SK-N-SH (cell line): ENCODE measurements at regions not wholly inside any gene's neighbourhood (a gene's known extent, or its start where the extent isn't known, plus 50 kb on each side); places are given as distances from the start of the nearest gene placed in this dataset.

Experiments
- CTCF ChIA-PET: fragments of 300-600, 350-600 bp; formaldehyde crosslinking; extraction: SDS; loops from one replicate; lab custom pipeline; 2021; lab: Yijun Ruan, JAX
- POLR2A ChIA-PET: fragments of 350-600 bp; sonication (Branson Sonifier 250); formaldehyde crosslinking; extraction: SDS; loops from one replicate; lab custom pipeline; 2020; ENCODE audit warnings: antibody characterized with exemption, inconsistent platforms; lab: Yijun Ruan, JAX
- DNase-seq: peaks from one replicate; pipeline ENCODE4 v3.0.0; 2012
- H2AFZ ChIP-seq: fragments of 200-600 bp; sonication (generic); 2 replicates; pipeline ENCODE4 v1.8.1; 2016; ENCODE audit warnings: antibody characterized with exemption, mild to moderate bottlenecking, low read depth
- H3F3A ChIP-seq: fragments of 200-600 bp; sonication (generic); replicated peaks from 2 replicates; pipeline ENCODE3; 2016; ENCODE audit warnings: antibody characterized with exemption, mild to moderate bottlenecking; ENCODE audit not compliant: insufficient read depth
- H3K27ac ChIP-seq, 2 experiments: fragments of 200-500 bp in 1 of 2; fragments of 200-600 bp in 1 of 2; sonication (Bioruptor generic) in 1 of 2; sonication (generic), shearing (Covaris generic) in 1 of 2; 2 replicates each; pipeline versions ENCODE4 v1.5.1 to v1.6.1; 2014 to 2016; ENCODE audit warnings: low read depth in 2 of 2, inconsistent platforms in 1 of 2, low read length in 1 of 2, mild to moderate bottlenecking in 1 of 2, mixed read lengths in 1 of 2
- H3K27me3 ChIP-seq: fragments of 200-600 bp; sonication (generic), shearing (Covaris generic); 2 replicates; pipeline ENCODE4 v1.6.1; 2016; ENCODE audit warnings: mixed run types; ENCODE audit not compliant: insufficient read depth
- H3K36me3 ChIP-seq, 2 experiments: fragments of 200-500 bp in 1 of 2; fragments of 200-600 bp in 1 of 2; sonication (Bioruptor generic) in 1 of 2; sonication (generic) in 1 of 2; replicated peaks in 1 of 2; 2 replicates each; pipeline versions ENCODE3 to v1.5.1; 2014 to 2016; ENCODE audit warnings: low read length in 1 of 2, mild to moderate bottlenecking in 1 of 2; ENCODE audit not compliant: insufficient read depth in 2 of 2, control insufficient read depth in 1 of 2
- H3K4me1 ChIP-seq, 2 experiments: fragments of 200-500 bp in 1 of 2; fragments of 200-600 bp in 1 of 2; sonication (Bioruptor generic) in 1 of 2; sonication (generic), shearing (Covaris generic) in 1 of 2; 2 replicates each; pipeline versions ENCODE4 v1.5.1 to v1.6.1; 2014 to 2016; ENCODE audit warnings: low read depth in 1 of 2, low read length in 1 of 2, mixed run types in 1 of 2; ENCODE audit not compliant: insufficient read depth in 2 of 2, control insufficient read depth in 1 of 2
- H3K4me2 ChIP-seq: fragments of 200-600 bp; sonication (generic), shearing (Covaris generic); 2 replicates; pipeline ENCODE4 v1.6.1; 2017; ENCODE audit warnings: mixed run types
- H3K4me3 ChIP-seq, 2 experiments: fragments of 200-500 bp in 1 of 2; fragments of 200-600 bp in 1 of 2; sonication (Bioruptor generic) in 1 of 2; sonication (generic), shearing (Covaris generic) in 1 of 2; 2 replicates each; pipeline versions ENCODE4 v1.5.1 to v1.8.1; 2014 to 2016; ENCODE audit warnings: low read depth in 2 of 2, inconsistent platforms in 1 of 2, low read length in 1 of 2, mild to moderate bottlenecking in 1 of 2, mixed read lengths in 1 of 2, moderate library complexity in 1 of 2
- H3K79me2 ChIP-seq: fragments of 200-600 bp; sonication (generic); 2 replicates; pipeline ENCODE4 v1.8.1; 2017; ENCODE audit warnings: mild to moderate bottlenecking; ENCODE audit not compliant: insufficient read depth
- H3K9ac ChIP-seq: fragments of 200-600 bp; sonication (generic); 2 replicates; pipeline ENCODE4 v1.6.1; 2017; ENCODE audit warnings: mixed run types
- H3K9me2 ChIP-seq: fragments of 200-600 bp; sonication (generic); 2 replicates; pipeline ENCODE4 v1.6.1; 2017; ENCODE audit warnings: mixed run types
- H3K9me3 ChIP-seq: fragments of 200-600 bp; sonication (generic); 2 replicates; pipeline ENCODE4 v1.6.1; 2017; ENCODE audit warnings: mixed run types, mild to moderate bottlenecking, moderate library complexity
- H4K20me1 ChIP-seq: fragments of 200-600 bp; sonication (generic); 2 replicates; pipeline ENCODE4 v1.6.1; 2017; ENCODE audit warnings: mild to moderate bottlenecking, mixed run types; ENCODE audit not compliant: insufficient read depth
- CHD2 ChIP-seq: fragments of 150-350 bp; IDR thresholded peaks from 2 replicates; pipeline ENCODE4 v1.6.1; 2018; ENCODE audit warnings: low read length; ENCODE audit not compliant: partially characterized antibody
- ELF1 ChIP-seq: IDR thresholded peaks from 2 replicates; pipeline ENCODE4 v1.4.0; 2012
- FOXJ3 ChIP-seq: sonication (generic); formaldehyde crosslinking; IDR thresholded peaks from 2 replicates; pipeline ENCODE4 v1.5.1; 2020; ENCODE audit warnings: mild to moderate bottlenecking, missing genetic modification reagents
- GABPA ChIP-seq: IDR thresholded peaks from 2 replicates; pipeline ENCODE4 v1.4.0; 2012; ENCODE audit warnings: low read depth, mild to moderate bottlenecking
- IRF3 ChIP-seq: fragments of 150-350 bp; IDR thresholded peaks from 2 replicates; pipeline ENCODE4 v1.6.1; 2016; ENCODE audit warnings: mild to moderate bottlenecking, low read depth, low read length
- JUND ChIP-seq: IDR thresholded peaks from 2 replicates; pipeline ENCODE4 v1.4.0; 2012
- MAX ChIP-seq: IDR thresholded peaks from 2 replicates; pipeline ENCODE4 v1.4.0; 2012; ENCODE audit warnings: low read depth
- MEF2A ChIP-seq: IDR thresholded peaks from 2 replicates; pipeline ENCODE4 v1.4.0; 2012; ENCODE audit warnings: low read depth, borderline replicate concordance
- MXI1 ChIP-seq: IDR thresholded peaks from 2 replicates; pipeline ENCODE4 v1.6.1; 2012; ENCODE audit warnings: mild to moderate bottlenecking, low read depth, low read length, improper control_type of control experiment
- NRF1 ChIP-seq: IDR thresholded peaks from 2 replicates; pipeline ENCODE4 v1.6.1; 2012; ENCODE audit warnings: low read depth, mild to moderate bottlenecking, low read length
- RFX5 ChIP-seq: IDR thresholded peaks from 2 replicates; pipeline ENCODE4 v1.6.1; 2012; ENCODE audit warnings: mild to moderate bottlenecking, improper control_type of control experiment, low read length
- TAF1 ChIP-seq: IDR thresholded peaks from 2 replicates; pipeline ENCODE4 v1.6.1; 2012; ENCODE audit warnings: low read depth, mild to moderate bottlenecking, low read length, moderate library complexity, borderline replicate concordance
- TCF12 ChIP-seq: IDR thresholded peaks from 2 replicates; pipeline ENCODE4 v1.4.0; 2012
- TEAD4 ChIP-seq: IDR thresholded peaks from 2 replicates; pipeline ENCODE4 v1.4.0; 2012; ENCODE audit warnings: mild to moderate bottlenecking, borderline replicate concordance; ENCODE audit not compliant: insufficient read depth
- YY1 ChIP-seq: IDR thresholded peaks from 2 replicates; pipeline ENCODE4 v1.4.0; 2012; ENCODE audit warnings: low read depth, mild to moderate bottlenecking
- ZBTB33 ChIP-seq: IDR thresholded peaks from 2 replicates; pipeline ENCODE4 v1.4.0; 2012; ENCODE audit warnings: low read depth, borderline replicate concordance
- WGBS: methylation state at CpG from one replicate; pipeline ENCODE4 v1.1.6; 2017; ENCODE audit warnings: low lambda C conversion rate; 5-methylcytosine and 5-hydroxymethylcytosine counted together
- TF ChIP-seq, protein P1 (sequence below): fragments of 200-600 bp; sonication (generic); IDR thresholded peaks from 2 replicates; pipeline ENCODE4 v1.6.1; 2017; ENCODE audit warnings: antibody characterized with exemption, mild to moderate bottlenecking, moderate library complexity
- TF ChIP-seq, protein P2 (sequence below): IDR thresholded peaks from 2 replicates; pipeline ENCODE4; 2012
- TF ChIP-seq, protein P3 (sequence below): fragments of 150-350 bp; IDR thresholded peaks from 2 replicates; pipeline ENCODE4 v1.6.1; 2017; ENCODE audit warnings: antibody characterized with exemption, low read length, low read depth, borderline replicate concordance

- TF ChIP-seq MXI1 (no peak), ZBTB33 (no peak), TCF12 (no peak), MAX (no peak), CHD2 (no peak), MEF2A (no peak), ELF1 (no peak), FOXJ3 (no peak), TEAD4 (no peak), GABPA (no peak)
- TF ChIP-seq, protein P1, sequence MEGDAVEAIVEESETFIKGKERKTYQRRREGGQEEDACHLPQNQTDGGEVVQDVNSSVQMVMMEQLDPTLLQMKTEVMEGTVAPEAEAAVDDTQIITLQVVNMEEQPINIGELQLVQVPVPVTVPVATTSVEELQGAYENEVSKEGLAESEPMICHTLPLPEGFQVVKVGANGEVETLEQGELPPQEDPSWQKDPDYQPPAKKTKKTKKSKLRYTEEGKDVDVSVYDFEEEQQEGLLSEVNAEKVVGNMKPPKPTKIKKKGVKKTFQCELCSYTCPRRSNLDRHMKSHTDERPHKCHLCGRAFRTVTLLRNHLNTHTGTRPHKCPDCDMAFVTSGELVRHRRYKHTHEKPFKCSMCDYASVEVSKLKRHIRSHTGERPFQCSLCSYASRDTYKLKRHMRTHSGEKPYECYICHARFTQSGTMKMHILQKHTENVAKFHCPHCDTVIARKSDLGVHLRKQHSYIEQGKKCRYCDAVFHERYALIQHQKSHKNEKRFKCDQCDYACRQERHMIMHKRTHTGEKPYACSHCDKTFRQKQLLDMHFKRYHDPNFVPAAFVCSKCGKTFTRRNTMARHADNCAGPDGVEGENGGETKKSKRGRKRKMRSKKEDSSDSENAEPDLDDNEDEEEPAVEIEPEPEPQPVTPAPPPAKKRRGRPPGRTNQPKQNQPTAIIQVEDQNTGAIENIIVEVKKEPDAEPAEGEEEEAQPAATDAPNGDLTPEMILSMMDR = no peak
- TF ChIP-seq, protein P2, sequence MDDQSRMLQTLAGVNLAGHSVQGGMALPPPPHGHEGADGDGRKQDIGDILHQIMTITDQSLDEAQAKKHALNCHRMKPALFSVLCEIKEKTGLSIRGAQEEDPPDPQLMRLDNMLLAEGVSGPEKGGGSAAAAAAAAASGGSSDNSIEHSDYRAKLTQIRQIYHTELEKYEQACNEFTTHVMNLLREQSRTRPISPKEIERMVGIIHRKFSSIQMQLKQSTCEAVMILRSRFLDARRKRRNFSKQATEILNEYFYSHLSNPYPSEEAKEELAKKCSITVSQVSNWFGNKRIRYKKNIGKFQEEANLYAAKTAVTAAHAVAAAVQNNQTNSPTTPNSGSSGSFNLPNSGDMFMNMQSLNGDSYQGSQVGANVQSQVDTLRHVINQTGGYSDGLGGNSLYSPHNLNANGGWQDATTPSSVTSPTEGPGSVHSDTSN = no peak
- no peaks in the 10 kb centered on the region for H3F3A ChIP-seq
- 78% methylated on average over 7 of the region's 7 CpGs for WGBS
- no peaks in the 10 kb centered on the region for H3K36me3 ChIP-seq
- peaks cover 8% of the 10 kb centered on the region; the same call in 1 of the 2 replicates for H3K27me3 ChIP-seq
- ChIA-PET CTCF (no interaction called here), POLR2A (no interaction called here)
- no peak overlapping the region for H2AFZ ChIP-seq
- peaks cover 0 to 13% of the 10 kb centered on the region in 2 experiments; a peak in 1 of 4 replicates for H3K4me1 ChIP-seq
- no peaks in the 10 kb centered on the region for H3K9me3 ChIP-seq
- no peak overlapping the region for H3K4me2 ChIP-seq
- H3K9ac ChIP-seq = no peak overlapping the region
- DNase-seq = no peak
- no peak overlapping the region for H3K27ac ChIP-seq
- no peaks in the 10 kb centered on the region for H3K9me2 ChIP-seq
- no peaks in the 10 kb centered on the region for H4K20me1 ChIP-seq
- no peak overlapping the region for H3K4me3 ChIP-seq
- no peaks in the 10 kb centered on the region for H3K79me2 ChIP-seq
These were observed 58.1 kb upstream of the SLC6A6 start for GRCh38 chr3:14344351-14344750.

GRCh38 chr3:14345496-14346150, 56.8 kb upstream of the SLC6A6 start:
- Histone ChIP-seq H3K27ac (no peak overlapping the region), H3K4me3 (no peak overlapping the region), H3K9me3 (no peaks in the 10 kb centered on the region), H3K79me2 (no peaks in the 10 kb centered on the region), H4K20me1 (no peaks in the 10 kb centered on the region), H3F3A (no peaks in the 10 kb centered on the region), H3K27me3 (peaks cover 13% of the 10 kb centered on the region; the same call in 1 of the 2 replicates), H2AFZ (no peak overlapping the region), H3K9me2 (no peaks in the 10 kb centered on the region), H3K36me3 (no peaks in the 10 kb centered on the region), H3K4me1 (peaks cover 0 to 10% of the 10 kb centered on the region in 2 experiments; a peak in 1 of 4 replicates), H3K9ac (no peak overlapping the region), H3K4me2 (no peak overlapping the region)
- WGBS = 57% methylated on average over 6 of the region's 7 CpGs
- no peak for DNase-seq
- ChIA-PET CTCF (interaction anchor here (1.2 kb wide), 1 partner anchor 123 kb away, joined by 3 read pairs; no protein-coding TSS in a partner anchor), POLR2A (no interaction called here)
- TF ChIP-seq TAF1 = no peak
- TF ChIP-seq RFX5 = no peak
- TF ChIP-seq IRF3 = no peak
- TF ChIP-seq YY1 = no peak
- no peak for TF ChIP-seq NRF1
- no peak for TF ChIP-seq ZBTB33
- no peak for TF ChIP-seq TCF12
- no peak for TF ChIP-seq JUND
- TF ChIP-seq, protein P3, sequence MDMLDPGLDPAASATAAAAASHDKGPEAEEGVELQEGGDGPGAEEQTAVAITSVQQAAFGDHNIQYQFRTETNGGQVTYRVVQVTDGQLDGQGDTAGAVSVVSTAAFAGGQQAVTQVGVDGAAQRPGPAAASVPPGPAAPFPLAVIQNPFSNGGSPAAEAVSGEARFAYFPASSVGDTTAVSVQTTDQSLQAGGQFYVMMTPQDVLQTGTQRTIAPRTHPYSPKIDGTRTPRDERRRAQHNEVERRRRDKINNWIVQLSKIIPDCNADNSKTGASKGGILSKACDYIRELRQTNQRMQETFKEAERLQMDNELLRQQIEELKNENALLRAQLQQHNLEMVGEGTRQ = no peak
